Endothelial cell of umbilical vein (primary cell): ENCODE measurements at regions not wholly inside any gene's neighbourhood (a gene's known extent, or its start where the extent isn't known, plus 50 kb on each side); places are given as distances from the start of the nearest gene placed in this dataset.

Experiments
- BruUV-seq: library from RNA; stranded (reverse); fragments of 400-500 nt; replicated peaks from 2 replicates; lab custom pipeline; 2021; lab: Mats Ljungman, UMichigan
- CTCF ChIA-PET: fragments of 300-600, 350-600 bp; sonication (Branson Sonifier 250); formaldehyde crosslinking; loops from one replicate; lab custom pipeline; 2021; ENCODE audit warnings: antibody characterized with exemption, inconsistent platforms; lab: Charles Lee
- POLR2A ChIA-PET: fragments of 300-600, 350-600 bp; sonication (Branson Sonifier 250); formaldehyde crosslinking; loops from one replicate; lab custom pipeline; 2021; ENCODE audit warnings: antibody characterized with exemption, inconsistent platforms; lab: Charles Lee
- DNase-seq: peaks from one replicate; pipeline ENCODE4 v3.0.0-alpha.2; 2011; ENCODE audit warnings: low read depth, low spot score
- FAIRE-seq: peaks from 2 replicates; lab custom pipeline; 2011; peaks lifted over from hg19 to GRCh38; lab: Jason Lieb, UNC
- H2AFZ ChIP-seq: 2 replicates; pipeline ENCODE4 v1.6.0; 2012; ENCODE audit warnings: low read depth, low read length, control low read depth, inconsistent platforms
- H3K27ac ChIP-seq: 2 replicates; pipeline ENCODE4 v1.5.1; 2011; ENCODE audit warnings: low read depth, mild to moderate bottlenecking, control low read depth, low read length, moderate library complexity; ENCODE audit not compliant: insufficient read depth
- H3K27me3 ChIP-seq, 2 experiments: 2 replicates each; pipeline versions ENCODE4 v1.6.0 to v1.6.1; 2011; ENCODE audit warnings: low read length in 2 of 2, mixed read lengths in 1 of 2; ENCODE audit not compliant: control insufficient read depth in 2 of 2, insufficient read depth in 2 of 2
- H3K36me3 ChIP-seq, 2 experiments: 2 replicates in 1 of 2; 3 replicates in 1 of 2; pipeline ENCODE4 v1.5.1; 2011; ENCODE audit warnings: low read length in 2 of 2, mild to moderate bottlenecking in 1 of 2, moderate library complexity in 1 of 2; ENCODE audit not compliant: control insufficient read depth in 2 of 2, insufficient read depth in 2 of 2; ENCODE audit errors: extremely low read depth in 1 of 2
- H3K4me1 ChIP-seq: 3 replicates; pipeline ENCODE4 v1.5.1; 2011; ENCODE audit warnings: mild to moderate bottlenecking, low read length; ENCODE audit not compliant: control insufficient read depth, insufficient read depth; ENCODE audit errors: extremely low read depth
- H3K4me2 ChIP-seq: 2 replicates; pipeline ENCODE4 v1.6.1; 2011; ENCODE audit warnings: low read length, control low read depth, mixed read lengths; ENCODE audit not compliant: insufficient read depth
- H3K4me3 ChIP-seq, 3 experiments: fragments of 200-600 bp in 1 of 3; sonication (generic), shearing (Covaris generic) in 1 of 3; replicated peaks in 1 of 3; 2 replicates each; pipeline ENCODE4 v1.5.1; 2011 to 2016; ENCODE audit warnings: control low read depth in 3 of 3, low read length in 3 of 3, mild to moderate bottlenecking in 2 of 3, inconsistent platforms in 1 of 3, low read depth in 1 of 3, moderate library complexity in 1 of 3; ENCODE audit not compliant: insufficient read depth in 1 of 3
- H3K79me2 ChIP-seq: 2 replicates; pipeline ENCODE4 v1.6.0; 2012; ENCODE audit warnings: low read length, inconsistent platforms; ENCODE audit not compliant: control insufficient read depth, insufficient read depth
- H3K9ac ChIP-seq: replicated peaks from 2 replicates; pipeline ENCODE3; 2011; ENCODE audit warnings: low read length, control low read depth; ENCODE audit not compliant: insufficient read depth; ENCODE audit errors: extremely low read depth
- H3K9me1 ChIP-seq: replicated peaks from 3 replicates; pipeline ENCODE4 v1.6.0; 2011; ENCODE audit warnings: mild to moderate bottlenecking, low read length; ENCODE audit not compliant: control insufficient read depth, insufficient read depth; ENCODE audit errors: extremely low read depth
- H3K9me3 ChIP-seq: replicated peaks from 2 replicates; pipeline ENCODE4 v1.5.1; 2012; ENCODE audit warnings: low read length, inconsistent platforms; ENCODE audit not compliant: control insufficient read depth, insufficient read depth
- H4K20me1 ChIP-seq: replicated peaks from 2 replicates; pipeline ENCODE3; 2011; ENCODE audit warnings: mild to moderate bottlenecking, low read length; ENCODE audit not compliant: control insufficient read depth, insufficient read depth; ENCODE audit errors: extremely low read depth
- EZH2 ChIP-seq: IDR thresholded peaks from 2 replicates; pipeline ENCODE4 v1.6.1; 2012; ENCODE audit warnings: borderline replicate concordance, low read depth, mild to moderate bottlenecking, moderate library complexity, low read length, inconsistent platforms; ENCODE audit not compliant: severe bottlenecking
- FOS ChIP-seq: IDR thresholded peaks from 2 replicates; pipeline ENCODE4 v1.6.1; 2011; ENCODE audit warnings: mild to moderate bottlenecking, low read length, moderate library complexity, borderline replicate concordance; ENCODE audit not compliant: insufficient read depth
- MYC ChIP-seq: IDR thresholded peaks from one replicate; pipeline ENCODE4 v1.6.1; 2011; ENCODE audit warnings: mild to moderate bottlenecking, low read depth, low read length
- POLR2A ChIP-seq: IDR thresholded peaks from 2 replicates; pipeline ENCODE4 v1.6.1; 2012; ENCODE audit warnings: low read depth, mild to moderate bottlenecking, control low read depth, low read length
- dilution Hi-C: fragments of 300-500 bp; cut with MboI; formaldehyde crosslinking; loops from one replicate; pipeline ENCODE4 v1.15.0; 2019; ENCODE audit warnings: low sequenced_read_pairs; ENCODE audit not compliant: extremely low pct_ligation_motif_present
- intact Hi-C: fragments of 100-400 bp; cut with micrococcal nuclease; formaldehyde crosslinking; loops from one replicate; pipeline ENCODE4 v1.10.0; 2022
- TF ChIP-seq, protein P1 (sequence below), 2 donors: IDR thresholded peaks; 1 replicate in 1 of 2; 2 replicates in 1 of 2; pipeline ENCODE4 v1.5.1; 2011; ENCODE audit warnings: low read length in 2 of 2, mild to moderate bottlenecking in 2 of 2, moderate library complexity in 2 of 2, control low read depth in 1 of 2, inconsistent platforms in 1 of 2, low read depth in 1 of 2; ENCODE audit not compliant: insufficient read depth in 1 of 2; ENCODE audit errors: extremely low read depth in 1 of 2
- TF ChIP-seq, protein P2 (sequence below): IDR thresholded peaks from 2 replicates; pipeline ENCODE4 v1.6.1; 2011; ENCODE audit not compliant: insufficient read depth, insufficient read length

DNA sequence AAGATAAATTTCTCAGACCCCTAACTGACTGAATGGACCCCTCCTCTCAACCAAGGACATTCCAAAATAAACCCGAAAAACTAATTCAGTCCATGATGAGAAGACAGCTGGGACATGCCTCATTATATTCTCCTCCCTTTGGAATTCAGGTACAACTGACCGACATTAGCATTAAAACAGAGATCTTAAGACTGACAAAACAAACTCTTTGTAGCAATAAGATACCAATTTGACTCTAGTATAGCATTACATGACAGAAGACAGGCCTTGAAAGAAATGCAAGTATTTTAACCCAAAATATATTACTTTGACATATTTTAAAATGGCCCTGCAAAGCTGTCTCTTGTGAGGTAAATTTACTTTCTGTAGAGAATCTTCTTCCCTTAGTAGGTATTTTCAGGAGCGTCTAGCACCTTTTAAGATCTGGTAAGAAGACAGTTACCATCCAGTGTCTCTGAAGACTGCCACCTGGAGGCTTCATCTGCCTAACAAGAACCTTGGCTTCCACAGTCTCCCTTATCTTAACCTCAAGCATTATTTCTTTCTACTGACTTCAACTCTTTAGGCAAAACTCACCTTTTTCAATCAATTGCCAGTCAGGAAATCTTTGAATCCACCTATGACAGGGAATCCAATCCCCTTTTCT lies 957.5 kb downstream of the SLC6A15 start:
- FAIRE-seq (no peak), DNase-seq (no peak)
- H3K4me2 ChIP-seq, result no peak overlapping the region
- no peaks in the 10 kb centered on the region for H3K79me2 ChIP-seq
- ChIA-PET POLR2A (no interaction called here), CTCF (interaction anchor here (1.0 kb wide), 1 partner anchor 1269 kb away, joined by 3 read pairs; no protein-coding TSS in a partner anchor)
- H4K20me1 ChIP-seq, result no peaks in the 10 kb centered on the region
- H3K4me3 ChIP-seq, result no peak overlapping the region
- TF ChIP-seq MYC, result no peak
- TF ChIP-seq FOS, result no peak
- TF ChIP-seq, protein P1, sequence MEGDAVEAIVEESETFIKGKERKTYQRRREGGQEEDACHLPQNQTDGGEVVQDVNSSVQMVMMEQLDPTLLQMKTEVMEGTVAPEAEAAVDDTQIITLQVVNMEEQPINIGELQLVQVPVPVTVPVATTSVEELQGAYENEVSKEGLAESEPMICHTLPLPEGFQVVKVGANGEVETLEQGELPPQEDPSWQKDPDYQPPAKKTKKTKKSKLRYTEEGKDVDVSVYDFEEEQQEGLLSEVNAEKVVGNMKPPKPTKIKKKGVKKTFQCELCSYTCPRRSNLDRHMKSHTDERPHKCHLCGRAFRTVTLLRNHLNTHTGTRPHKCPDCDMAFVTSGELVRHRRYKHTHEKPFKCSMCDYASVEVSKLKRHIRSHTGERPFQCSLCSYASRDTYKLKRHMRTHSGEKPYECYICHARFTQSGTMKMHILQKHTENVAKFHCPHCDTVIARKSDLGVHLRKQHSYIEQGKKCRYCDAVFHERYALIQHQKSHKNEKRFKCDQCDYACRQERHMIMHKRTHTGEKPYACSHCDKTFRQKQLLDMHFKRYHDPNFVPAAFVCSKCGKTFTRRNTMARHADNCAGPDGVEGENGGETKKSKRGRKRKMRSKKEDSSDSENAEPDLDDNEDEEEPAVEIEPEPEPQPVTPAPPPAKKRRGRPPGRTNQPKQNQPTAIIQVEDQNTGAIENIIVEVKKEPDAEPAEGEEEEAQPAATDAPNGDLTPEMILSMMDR (IDR thresholded peaks at IDR 0.05; ENCODE audit: extremely low read depth in 1 of 2, insufficient read depth in 1 of 2, low read depth in 1 of 2, low read length in 2 of 2), result no peak
- TF ChIP-seq, protein P2, sequence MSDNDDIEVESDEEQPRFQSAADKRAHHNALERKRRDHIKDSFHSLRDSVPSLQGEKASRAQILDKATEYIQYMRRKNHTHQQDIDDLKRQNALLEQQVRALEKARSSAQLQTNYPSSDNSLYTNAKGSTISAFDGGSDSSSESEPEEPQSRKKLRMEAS, result no peak
- no peak for TF ChIP-seq EZH2
- TF ChIP-seq POLR2A, result no peak
- BruUV-seq, result no TSS peak
- no peak overlapping the region for H2AFZ ChIP-seq
- H3K27ac ChIP-seq, result no peak overlapping the region
- no peaks in the 10 kb centered on the region for H3K36me3 ChIP-seq
- dilution Hi-C loops (no loop called here), intact Hi-C loops (loop anchor here (10.0 kb wide), 1 partner anchor 1270 kb away; the partner anchor contains the start of gene TMTC2)
- H3K4me1 ChIP-seq, result no peaks in the 10 kb centered on the region
- no peaks in the 10 kb centered on the region for H3K9me3 ChIP-seq
- no peaks in the 10 kb centered on the region for H3K27me3 ChIP-seq
- H3K9ac ChIP-seq, result no peak overlapping the region
- H3K9me1 ChIP-seq, result no peaks in the 10 kb centered on the region
